ENCODE measurements at regions not wholly inside any gene's neighbourhood (a gene's known extent, or its start where the extent isn't known, plus 50 kb on each side); places are given as distances from the start of the nearest gene placed in this dataset.

DNA sequence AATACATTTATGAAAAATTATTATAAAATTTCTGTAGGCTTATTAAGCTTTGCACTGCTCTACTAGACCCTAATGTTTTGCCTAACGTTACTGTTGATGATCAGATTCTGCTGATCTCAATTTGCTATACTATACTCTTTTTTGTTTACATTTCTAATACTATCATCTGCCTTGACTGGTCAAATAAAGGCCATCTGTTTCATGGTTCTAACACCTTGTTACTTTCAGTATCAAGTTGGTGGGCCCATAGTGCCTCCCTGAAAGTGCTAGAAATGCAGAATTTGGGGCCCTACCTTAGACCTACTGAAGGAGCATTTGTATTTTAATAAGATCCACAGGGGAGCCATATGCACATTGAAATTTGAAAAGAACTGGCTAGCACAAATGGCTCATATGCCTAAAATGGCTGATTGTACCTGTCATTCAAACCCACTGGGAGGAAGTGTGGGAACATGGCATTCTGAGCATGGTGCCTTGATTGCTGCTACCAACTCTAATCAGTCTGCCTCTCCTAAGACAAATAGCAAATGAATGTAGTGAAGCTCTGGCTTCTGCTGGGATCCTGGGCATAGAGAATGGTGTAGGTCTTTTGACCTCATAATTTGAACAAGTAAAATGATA, 199.1 kb upstream of the BTBD3 start:
- TF ChIP-seq MAX (IDR thresholded peaks at IDR 0.05) (no peak), EGR1 (IDR thresholded peaks at IDR 0.05; ENCODE audit: low read depth) (no peak), CTCF (IDR thresholded peaks at IDR 0.05 in 2 of 3, conservative IDR thresholded peaks at IDR 0.05 in 1 of 3; ENCODE audit: borderline replicate concordance in 1 of 3, insufficient read depth in 1 of 3, low read depth in 2 of 3, low read length in 2 of 3) (no peak), CEBPB (IDR thresholded peaks at IDR 0.05; ENCODE audit: low read depth) (no peak), JUND (IDR thresholded peaks at IDR 0.05) (no peak), POLR2AphosphoS5 (IDR thresholded peaks at IDR 0.05; ENCODE audit: low read depth, low read length) (no peak), EZH2 (IDR thresholded peaks at IDR 0.05) (no peak), REST (IDR thresholded peaks at IDR 0.05; ENCODE audit: low read depth) (no peak), POLR2A (IDR thresholded peaks at IDR 0.05; ENCODE audit: borderline replicate concordance, extremely low read depth, insufficient read depth, insufficient read length) (no peak), RAD21 (IDR thresholded peaks at IDR 0.05; ENCODE audit: low read depth) (no peak), CBX3 (IDR thresholded peaks at IDR 0.05; ENCODE audit: low read depth) (no peak), TCF7L2 (IDR thresholded peaks at IDR 0.05; ENCODE audit: borderline replicate concordance, extremely low read depth, insufficient read depth, insufficient read length) (no peak), ZNF274 (IDR thresholded peaks at IDR 0.05; ENCODE audit: low read depth, low read length) (no peak)
- TF ChIP-seq, protein P1, sequence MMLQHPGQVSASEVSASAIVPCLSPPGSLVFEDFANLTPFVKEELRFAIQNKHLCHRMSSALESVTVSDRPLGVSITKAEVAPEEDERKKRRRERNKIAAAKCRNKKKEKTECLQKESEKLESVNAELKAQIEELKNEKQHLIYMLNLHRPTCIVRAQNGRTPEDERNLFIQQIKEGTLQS (IDR thresholded peaks at IDR 0.05): no peak
